HCT116 (cell line): ENCODE measurements at regions not wholly inside any gene's neighbourhood (a gene's known extent, or its start where the extent isn't known, plus 50 kb on each side); places are given as distances from the start of the nearest gene placed in this dataset.

ENCODE experiments used
- ATAC-seq: fragments of 200-7000 bp; cut with Tn5 transposase; 2 replicates; pipeline ENCODE4 v1.9.1; 2020; ENCODE audit warnings: mild to moderate bottlenecking, moderate library complexity
- BruUV-seq: library from RNA; stranded (reverse); fragments of 400-500 nt; replicated peaks from 2 replicates; lab custom pipeline; 2021; lab: Mats Ljungman, UMichigan
- CTCF ChIA-PET: fragments of 300-600 bp; sonication (Branson Sonifier 250); formaldehyde crosslinking; loops from one replicate; lab custom pipeline; 2021; ENCODE audit warnings: antibody characterized with exemption; lab: Charles Lee
- POLR2A ChIA-PET: fragments of 300-600, 350-600 bp; sonication (Branson Sonifier 250); formaldehyde crosslinking; loops from one replicate; lab custom pipeline; 2021; ENCODE audit warnings: antibody characterized with exemption; lab: Charles Lee
- RAD21 ChIA-PET, 2 experiments: fragments of 300-600 bp; sonication (Branson Sonifier 250); formaldehyde crosslinking; loops; one replicate each; lab custom pipeline; 2023; ENCODE audit warnings: low total read pairs in 2 of 2; ENCODE audit not compliant: uncharacterized antibody in 2 of 2, unreplicated experiment in 2 of 2, low non-redundant PET in 1 of 2; lab: Charles Lee
- DNase-seq: peaks from one replicate; pipeline ENCODE4 v3.0.0-alpha.2; 2010; ENCODE audit warnings: low read depth, low spot score
- H2AFZ ChIP-seq: fragments of 200-600 bp; shearing (Covaris generic), sonication (generic); 2 replicates; pipeline ENCODE4 v1.6.1; 2017; ENCODE audit warnings: low read depth, mixed run types, mixed read lengths, antibody characterized with exemption, low read length; ENCODE audit not compliant: poor library complexity, severe bottlenecking
- H3K27ac ChIP-seq: 2 replicates; pipeline ENCODE4 v1.5.1; 2012; ENCODE audit warnings: low read depth, low read length
- H3K27me3 ChIP-seq: fragments of 200-600 bp; sonication (generic); 2 replicates; pipeline ENCODE4 v1.6.1; 2016; ENCODE audit warnings: mixed run types, low read length, mixed read lengths; ENCODE audit not compliant: insufficient read depth
- H3K36me3 ChIP-seq, 2 experiments: fragments of 200-500 bp in 1 of 2; fragments of 200-600 bp in 1 of 2; sonication (Bioruptor generic) in 1 of 2; sonication (generic) in 1 of 2; 2 replicates each; pipeline versions ENCODE4 v1.5.1 to v1.6.1; 2014 to 2016; ENCODE audit warnings: low read length in 2 of 2, inconsistent platforms in 1 of 2, mixed read lengths in 1 of 2, mixed run types in 1 of 2; ENCODE audit not compliant: insufficient read depth in 2 of 2, control insufficient read depth in 1 of 2
- H3K4me1 ChIP-seq, 2 experiments: fragments of 200-600 bp in 1 of 2; sonication (generic) in 1 of 2; 2 replicates each; pipeline versions ENCODE4 v1.5.1 to v1.6.1; 2012 to 2017; ENCODE audit warnings: low read length in 2 of 2, inconsistent platforms in 1 of 2, mild to moderate bottlenecking in 1 of 2, mixed read lengths in 1 of 2, mixed run types in 1 of 2, moderate library complexity in 1 of 2; ENCODE audit not compliant: insufficient read depth in 2 of 2, control insufficient read depth in 1 of 2
- H3K4me2 ChIP-seq: fragments of 200-600 bp; sonication (generic); 2 replicates; pipeline ENCODE4 v1.6.1; 2017; ENCODE audit warnings: mixed run types, low read length, mixed read lengths
- H3K4me3 ChIP-seq, 2 experiments: fragments of 200-600 bp in 1 of 2; sonication (generic) in 1 of 2; replicated peaks in 1 of 2; 2 replicates each; pipeline ENCODE4 v1.5.1; 2011 to 2016; ENCODE audit warnings: low read length in 2 of 2, control low read depth in 1 of 2, low read depth in 1 of 2, mild to moderate bottlenecking in 1 of 2, mixed read lengths in 1 of 2, mixed run types in 1 of 2
- H3K79me2 ChIP-seq: fragments of 200-600 bp; sonication (generic); 2 replicates; pipeline ENCODE4 v1.6.1; 2017; ENCODE audit warnings: mild to moderate bottlenecking, mixed run types, low read length, moderate library complexity, mixed read lengths; ENCODE audit not compliant: insufficient read depth
- H3K9ac ChIP-seq: fragments of 200-600 bp; sonication (generic); 2 replicates; pipeline ENCODE4 v1.6.1; 2016; ENCODE audit warnings: low read length, mixed read lengths
- H3K9me2 ChIP-seq: fragments of 200-600 bp; sonication (generic), shearing (Covaris generic); 2 replicates; pipeline ENCODE4 v1.6.1; 2017; ENCODE audit warnings: mixed run types, mild to moderate bottlenecking, moderate library complexity; ENCODE audit not compliant: insufficient read depth
- H3K9me3 ChIP-seq, 2 experiments: fragments of 200-500 bp in 1 of 2; fragments of 200-600 bp in 1 of 2; sonication (Bioruptor generic) in 1 of 2; sonication (generic) in 1 of 2; 2 replicates each; pipeline ENCODE4 v1.6.1; 2014 to 2017; ENCODE audit warnings: low read length in 2 of 2, mixed read lengths in 2 of 2, inconsistent platforms in 1 of 2, low read depth in 1 of 2, mild to moderate bottlenecking in 1 of 2, mixed run types in 1 of 2, moderate library complexity in 1 of 2; ENCODE audit not compliant: control insufficient read depth in 1 of 2, insufficient read depth in 1 of 2
- H4K20me1 ChIP-seq: fragments of 200-600 bp; sonication (generic), shearing (Covaris generic); 2 replicates; pipeline ENCODE4 v1.6.1; 2017; ENCODE audit warnings: mixed run types, mild to moderate bottlenecking, moderate library complexity; ENCODE audit not compliant: insufficient read depth
- CBX3 ChIP-seq: IDR thresholded peaks from 2 replicates; pipeline ENCODE4 v1.6.1; 2012; ENCODE audit warnings: low read depth
- CTCF ChIP-seq, 3 experiments: fragments of 200-600 bp in 1 of 3; sonication (generic) in 1 of 3; IDR thresholded peaks in 2 of 3; conservative IDR thresholded peaks in 1 of 3; 2 replicates each; pipeline ENCODE4 v1.5.1; 2012 to 2017; ENCODE audit warnings: low read depth in 2 of 3, low read length in 2 of 3, antibody characterized with exemption in 1 of 3, borderline replicate concordance in 1 of 3, control low read depth in 1 of 3, mild to moderate bottlenecking in 1 of 3, mixed read lengths in 1 of 3, mixed run types in 1 of 3, moderate library complexity in 1 of 3; ENCODE audit not compliant: insufficient read depth in 1 of 3
- ELF1 ChIP-seq: IDR thresholded peaks from 2 replicates; pipeline ENCODE4 v1.6.1; 2012; ENCODE audit warnings: low read depth, borderline replicate concordance
- EZH2phosphoT487 ChIP-seq: fragments of 200-600 bp; IDR thresholded peaks from 2 replicates; pipeline ENCODE4 v1.6.1; 2018; ENCODE audit warnings: antibody characterized with exemption, borderline replicate concordance
- FOSL1 ChIP-seq: IDR thresholded peaks from 2 replicates; pipeline ENCODE4 v1.6.1; 2012; ENCODE audit warnings: low read depth
- JUND ChIP-seq: IDR thresholded peaks from 2 replicates; pipeline ENCODE4 v1.6.1; 2012
- TCF7L2 ChIP-seq: IDR thresholded peaks from 2 replicates; pipeline ENCODE4 v1.7.0; 2011; ENCODE audit warnings: borderline replicate concordance, inconsistent platforms; ENCODE audit not compliant: insufficient read depth, insufficient read length; ENCODE audit errors: extremely low read depth
- ZBTB33 ChIP-seq: IDR thresholded peaks from 2 replicates; pipeline ENCODE4 v1.6.1; 2011; ENCODE audit warnings: mild to moderate bottlenecking, low read length, moderate library complexity; ENCODE audit not compliant: insufficient replicate concordance; ENCODE audit errors: extremely low read depth
- intact Hi-C: fragments of 100-400 bp; cut with micrococcal nuclease; formaldehyde crosslinking; loops from 2 replicates; pipeline ENCODE4 v1.10.0; 2022

GRCh38 chr4:71253545-71253944 lies 85.3 kb upstream of the SLC4A4 start:
- Histone ChIP-seq H3K9ac (no peak overlapping the region), H3K9me2 (no peaks in the 10 kb centered on the region), H3K27ac (no peak overlapping the region), H3K9me3 (no peaks in the 10 kb centered on the region), H3K36me3 (no peaks in the 10 kb centered on the region), H3K79me2 (no peaks in the 10 kb centered on the region), H3K4me3 (no peak overlapping the region), H4K20me1 (no peaks in the 10 kb centered on the region), H2AFZ (no peak overlapping the region), H3K4me2 (no peak overlapping the region), H3K27me3 (no peaks in the 10 kb centered on the region), H3K4me1 (no peaks in the 10 kb centered on the region)
- BruUV-seq = no TSS peak
- CTCF ChIA-PET = no interaction called here
- intact Hi-C loops = no loop called here
- RAD21 ChIA-PET = no interaction called here
- no peak for TF ChIP-seq ZBTB33
- no peak for TF ChIP-seq CTCF (IDR thresholded peaks at IDR 0.05 in 2 of 3, conservative IDR thresholded peaks at IDR 0.05 in 1 of 3; ENCODE audit: borderline replicate concordance in 1 of 3, insufficient read depth in 1 of 3, low read depth in 2 of 3, low read length in 2 of 3)
- TF ChIP-seq CBX3 = no peak
- no peak for TF ChIP-seq TCF7L2
- TF ChIP-seq EZH2phosphoT487 = no peak
- no peak for TF ChIP-seq ELF1
- TF ChIP-seq FOSL1 = no peak
- no peak for TF ChIP-seq JUND
- ATAC-seq (no peak), DNase-seq (no peak)
- POLR2A ChIA-PET = no interaction called here
